GM06990 (cell line): ENCODE measurements at regions not wholly inside any gene's neighbourhood (a gene's known extent, or its start where the extent isn't known, plus 50 kb on each side); places are given as distances from the start of the nearest gene placed in this dataset.

Source experiments
- DNase-seq: peaks from one replicate; pipeline ENCODE4 v3.0.0-alpha.2; 2011; ENCODE audit not compliant: insufficient read length; ENCODE audit errors: extremely low read depth
- H3K27me3 ChIP-seq: replicated peaks from 2 replicates; pipeline ENCODE4 v1.6.0; 2011; ENCODE audit warnings: low read length; ENCODE audit not compliant: control insufficient read depth, insufficient read depth
- H3K36me3 ChIP-seq: 2 replicates; pipeline ENCODE4 v1.5.1; 2011; ENCODE audit warnings: low read length; ENCODE audit not compliant: control insufficient read depth, insufficient read depth
- H3K4me3 ChIP-seq: replicated peaks from 2 replicates; pipeline ENCODE4 v1.5.1; 2011; ENCODE audit warnings: low read depth, mild to moderate bottlenecking, control low read depth, low read length
- CTCF ChIP-seq: IDR thresholded peaks from 2 replicates; pipeline ENCODE4 v1.5.1; 2011; ENCODE audit warnings: low read length, control low read depth, mild to moderate bottlenecking, inconsistent platforms; ENCODE audit not compliant: insufficient read depth, poor library complexity, severe bottlenecking

GRCh38 chr5:120874081-120874862, 410.2 kb downstream of the PRR16 start:
- DNase-seq = no peak
- Histone ChIP-seq H3K36me3 (no peaks in the 10 kb centered on the region), H3K4me3 (no peak overlapping the region), H3K27me3 (no peaks in the 10 kb centered on the region)
- no peak for TF ChIP-seq CTCF

GRCh38 chr5:120882038-120882775, 418.1 kb downstream of the PRR16 start:
- Histone ChIP-seq H3K36me3 (no peaks in the 10 kb centered on the region), H3K27me3 (no peaks in the 10 kb centered on the region), H3K4me3 (no peak overlapping the region)
- TF ChIP-seq CTCF = no peak
- DNase-seq = no peak

- DNase-seq = no peak
- H3K27me3 ChIP-seq = no peaks in the 10 kb centered on the region
- no peak overlapping the region for H3K4me3 ChIP-seq
- TF ChIP-seq CTCF = no peak
- no peaks in the 10 kb centered on the region for H3K36me3 ChIP-seq
Measured at GRCh38 chr5:120886351-120886860, 422.3 kb downstream of the PRR16 start.

GRCh38 chr5:120895660-120896059, 431.6 kb downstream of the PRR16 start:
- TF ChIP-seq CTCF = no peak
- no peak for DNase-seq
- Histone ChIP-seq H3K4me3 (no peak overlapping the region), H3K36me3 (no peaks in the 10 kb centered on the region), H3K27me3 (no peaks in the 10 kb centered on the region)

GRCh38 chr5:120901199-120901598, 437.1 kb downstream of the PRR16 start:
- Histone ChIP-seq H3K4me3 (no peak overlapping the region), H3K36me3 (no peaks in the 10 kb centered on the region), H3K27me3 (no peaks in the 10 kb centered on the region)
- no peak for DNase-seq
- TF ChIP-seq CTCF = no peak
